Tibial nerve (tissue), 4 donors: ENCODE measurements at regions not wholly inside any gene's neighbourhood (a gene's known extent, or its start where the extent isn't known, plus 50 kb on each side); places are given as distances from the start of the nearest gene placed in this dataset.

Experiments used
- DNase-seq, 2 donors: peaks; one replicate each; pipeline ENCODE4 v3.0.0-alpha.2; 2019; ENCODE audit warnings: low spot score in 2 of 2
- H3K27ac ChIP-seq, 4 donors: fragments of 200-600 bp; sonication (generic) in 3 of 4; one replicate each; pipeline ENCODE4 v1.5.1; 2017 to 2019; ENCODE audit warnings: mild to moderate bottlenecking in 1 of 4
- H3K27me3 ChIP-seq, 2 donors: fragments of 200-600 bp; sonication (generic) in 1 of 2; one replicate each; pipeline versions ENCODE4 v1.5.1 to v1.6.0; 2017 to 2019
- H3K36me3 ChIP-seq, 3 donors: fragments of 200-600 bp; sonication (generic); one replicate each; pipeline ENCODE4 v1.5.1; 2018 to 2019
- H3K4me1 ChIP-seq, 4 donors: fragments of 200-600 bp; sonication (generic) in 3 of 4; one replicate each; pipeline ENCODE4 v1.5.1; 2017 to 2019
- H3K4me3 ChIP-seq, 4 donors: fragments of 200-600 bp; sonication (generic) in 3 of 4; one replicate each; pipeline ENCODE4 v1.5.1; 2017 to 2019; ENCODE audit warnings: mild to moderate bottlenecking in 1 of 4, moderate library complexity in 1 of 4
- H3K9me3 ChIP-seq, 4 donors: fragments of 200-600 bp; sonication (generic) in 3 of 4; one replicate each; pipeline ENCODE4 v1.5.1; 2017 to 2019
- EP300 ChIP-seq, 2 donors: sonication (generic); formaldehyde crosslinking; IDR thresholded peaks; one replicate each; pipeline ENCODE4 v1.6.1; 2017; ENCODE audit warnings: antibody characterized with exemption in 2 of 2, mild to moderate bottlenecking in 1 of 2
- POLR2A ChIP-seq, 2 donors: fragments of 450-650 bp; IDR thresholded peaks; one replicate each; pipeline ENCODE4 v1.6.1; 2017; ENCODE audit warnings: antibody characterized with exemption in 2 of 2, mild to moderate bottlenecking in 2 of 2, moderate library complexity in 2 of 2
- WGBS, 2 donors: methylation state at CpG; one replicate each; pipeline ENCODE4 v1.1.5; 2018; 5-methylcytosine and 5-hydroxymethylcytosine counted together
- TF ChIP-seq, protein P1 (sequence below), 5 experiments: fragments of 200-600 bp in 3 of 5; fragments of 450-650 bp in 2 of 5; sonication (generic) in 3 of 5; IDR thresholded peaks; one replicate each; pipeline ENCODE4 v1.5.1; 2016 to 2019; ENCODE audit warnings: antibody characterized with exemption in 5 of 5, mild to moderate bottlenecking in 3 of 5, moderate library complexity in 2 of 5

DNA sequence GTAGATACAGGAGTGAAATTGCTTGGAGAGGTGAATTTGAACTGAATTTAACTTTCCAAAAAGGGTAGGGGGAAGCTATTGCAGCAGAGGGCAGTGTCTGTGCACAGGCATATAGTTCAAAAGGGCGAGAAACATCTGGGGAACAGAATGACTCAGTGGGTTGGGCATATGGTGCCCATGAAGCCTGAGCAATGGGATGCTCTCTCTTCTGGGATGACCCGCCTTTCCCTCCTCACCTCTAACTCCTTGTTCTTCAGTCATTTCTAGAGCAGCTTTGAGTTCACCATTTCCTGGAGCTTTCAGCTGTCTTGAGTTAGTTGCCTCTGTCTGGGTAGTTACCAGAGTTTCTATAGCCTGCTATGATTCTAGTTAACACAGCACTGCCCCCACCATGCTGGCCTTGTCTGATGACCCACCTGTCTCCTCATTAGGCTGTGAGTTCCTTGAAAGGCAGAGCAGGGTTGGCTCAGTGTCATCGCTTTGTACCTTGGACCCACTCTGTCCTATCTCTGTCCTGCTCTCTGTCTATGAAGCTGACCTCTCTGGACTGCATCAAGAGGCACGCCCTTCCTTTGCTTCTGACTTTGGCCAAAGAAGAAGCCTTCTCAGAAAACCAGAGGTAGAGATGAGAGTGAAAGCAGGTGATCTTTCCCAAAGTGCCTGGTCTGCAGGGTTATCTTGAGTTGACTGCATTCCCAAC, 299.6 kb upstream of the KLF4 start:
- no peak for DNase-seq
- no peaks in the 10 kb centered on the region for H3K9me3 ChIP-seq
- H3K4me1 ChIP-seq, result peaks cover 0 to 9% (median 1%) of the 10 kb centered on the region in 4 donors
- no peak overlapping the region for H3K27ac ChIP-seq
- H3K4me3 ChIP-seq, result no peak overlapping the region
- no peak for TF ChIP-seq EP300 (IDR thresholded peaks at IDR 0.05)
- TF ChIP-seq POLR2A (IDR thresholded peaks at IDR 0.05), result no peak
- TF ChIP-seq, protein P1, sequence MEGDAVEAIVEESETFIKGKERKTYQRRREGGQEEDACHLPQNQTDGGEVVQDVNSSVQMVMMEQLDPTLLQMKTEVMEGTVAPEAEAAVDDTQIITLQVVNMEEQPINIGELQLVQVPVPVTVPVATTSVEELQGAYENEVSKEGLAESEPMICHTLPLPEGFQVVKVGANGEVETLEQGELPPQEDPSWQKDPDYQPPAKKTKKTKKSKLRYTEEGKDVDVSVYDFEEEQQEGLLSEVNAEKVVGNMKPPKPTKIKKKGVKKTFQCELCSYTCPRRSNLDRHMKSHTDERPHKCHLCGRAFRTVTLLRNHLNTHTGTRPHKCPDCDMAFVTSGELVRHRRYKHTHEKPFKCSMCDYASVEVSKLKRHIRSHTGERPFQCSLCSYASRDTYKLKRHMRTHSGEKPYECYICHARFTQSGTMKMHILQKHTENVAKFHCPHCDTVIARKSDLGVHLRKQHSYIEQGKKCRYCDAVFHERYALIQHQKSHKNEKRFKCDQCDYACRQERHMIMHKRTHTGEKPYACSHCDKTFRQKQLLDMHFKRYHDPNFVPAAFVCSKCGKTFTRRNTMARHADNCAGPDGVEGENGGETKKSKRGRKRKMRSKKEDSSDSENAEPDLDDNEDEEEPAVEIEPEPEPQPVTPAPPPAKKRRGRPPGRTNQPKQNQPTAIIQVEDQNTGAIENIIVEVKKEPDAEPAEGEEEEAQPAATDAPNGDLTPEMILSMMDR (IDR thresholded peaks at IDR 0.05), result no peak
- no peaks in the 10 kb centered on the region for H3K36me3 ChIP-seq
- 95 to 98% methylated on average over 4 of the region's 4 CpGs for WGBS, 2 donors
- H3K27me3 ChIP-seq, result no peaks in the 10 kb centered on the region

DNA sequence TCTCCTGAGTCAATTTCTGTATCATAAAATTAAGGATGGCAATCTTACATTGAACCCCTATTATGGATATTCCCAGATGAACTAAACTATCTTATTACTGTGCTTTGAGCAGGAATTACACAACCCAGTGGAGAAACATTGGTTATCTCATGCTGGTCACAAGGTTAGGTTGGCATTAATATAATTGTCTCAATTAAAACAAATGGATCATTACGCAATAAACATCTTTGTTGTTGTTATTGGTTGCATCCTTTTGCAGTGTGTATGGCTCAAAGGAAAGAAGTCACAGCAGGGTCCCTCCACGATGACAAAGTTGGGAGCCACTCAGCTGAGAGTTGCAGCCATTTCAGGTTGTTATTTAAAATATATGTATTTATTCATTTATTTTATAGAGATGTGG, 297.0 kb upstream of the KLF4 start:
- no peak overlapping the region for H3K4me3 ChIP-seq
- no peaks in the 10 kb centered on the region for H3K9me3 ChIP-seq
- TF ChIP-seq, protein P1 (IDR thresholded peaks at IDR 0.05), result no peak
- no peak for TF ChIP-seq EP300 (IDR thresholded peaks at IDR 0.05)
- TF ChIP-seq POLR2A (IDR thresholded peaks at IDR 0.05), result no peak
- no peak overlapping the region for H3K27ac ChIP-seq
- H3K27me3 ChIP-seq, result no peaks in the 10 kb centered on the region
- 93% methylated on average over 2 of the region's 2 CpGs for WGBS, 2 donors
- no peak for DNase-seq
- peaks cover 0 to 11% (median 2%) of the 10 kb centered on the region in 4 donors for H3K4me1 ChIP-seq
- no peaks in the 10 kb centered on the region for H3K36me3 ChIP-seq

DNA sequence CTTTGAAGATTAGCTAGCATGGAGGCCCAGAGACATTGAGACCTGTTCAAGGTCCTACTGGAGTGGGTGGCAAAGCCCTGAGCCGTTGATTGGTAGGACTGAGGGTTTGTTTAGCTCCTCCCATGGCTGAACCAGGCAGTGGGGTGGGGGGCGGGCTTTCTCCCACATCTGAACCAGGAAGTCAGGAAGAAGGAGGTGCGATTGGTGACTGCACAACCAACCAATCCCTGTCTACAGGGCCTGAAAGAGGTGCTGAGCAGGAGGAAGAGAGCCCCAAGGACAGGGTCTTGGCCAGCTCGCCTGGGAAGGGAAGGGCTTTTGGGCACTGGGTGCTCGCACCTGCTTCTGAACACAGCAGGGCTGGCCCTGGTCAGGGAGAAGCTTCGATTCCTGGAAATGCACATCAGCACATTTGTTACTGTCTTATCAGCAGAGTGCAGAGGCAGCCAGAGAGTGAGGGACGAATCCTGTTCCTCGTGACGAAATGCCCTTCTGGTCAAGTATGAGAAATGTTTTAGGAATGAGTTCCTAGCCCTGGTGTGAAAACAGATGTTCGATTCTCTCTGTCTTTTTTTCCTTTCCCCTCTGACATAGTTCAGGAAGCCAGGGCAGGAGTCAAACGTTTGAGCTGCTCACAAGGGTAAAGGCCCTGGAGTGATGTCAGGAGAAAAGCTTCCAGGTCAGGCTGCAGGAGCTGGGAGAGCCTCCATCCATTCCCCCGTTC, 294.8 kb upstream of the KLF4 start:
- DNase-seq, result peak in 1 of 2 donors; percentile 13
- Histone ChIP-seq H3K9me3 (no peaks in the 10 kb centered on the region), H3K27ac (peak overlapping the region in 1 of 4 donors; percentile 37), H3K27me3 (no peaks in the 10 kb centered on the region), H3K4me3 (no peak overlapping the region), H3K36me3 (no peaks in the 10 kb centered on the region), H3K4me1 (peaks cover 0 to 11% (median 2%) of the 10 kb centered on the region in 4 donors)
- TF ChIP-seq, protein P1 (IDR thresholded peaks at IDR 0.05), result no peak
- peak in 1 of 2 donors; percentile 56 for TF ChIP-seq EP300 (IDR thresholded peaks at IDR 0.05)
- 32 to 39% methylated on average over 12 of the region's 12 CpGs for WGBS, 2 donors

DNA sequence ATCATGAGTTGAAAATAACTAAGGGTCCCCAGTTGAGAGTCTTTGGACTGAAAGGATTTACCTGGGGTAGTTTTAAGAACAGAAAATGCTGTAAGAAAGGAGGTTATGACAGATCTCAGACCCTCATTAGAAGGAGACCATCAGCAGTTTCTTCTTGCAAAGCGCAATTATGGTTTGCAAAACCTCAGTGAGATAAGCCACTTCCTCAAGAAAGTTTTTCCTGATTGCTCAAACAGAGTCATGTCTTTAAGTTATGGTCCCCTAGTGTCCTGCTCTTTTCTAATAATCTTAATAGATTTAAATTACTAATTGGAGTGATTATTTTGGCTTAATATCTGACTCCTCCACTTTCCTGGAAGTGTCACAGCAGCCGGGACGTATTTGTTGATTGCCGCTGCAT, 293.2 kb upstream of the KLF4 start:
- Histone ChIP-seq H3K4me3 (no peak overlapping the region), H3K9me3 (no peaks in the 10 kb centered on the region), H3K36me3 (no peaks in the 10 kb centered on the region), H3K4me1 (peaks cover 0 to 11% (median 2%) of the 10 kb centered on the region in 4 donors), H3K27me3 (no peaks in the 10 kb centered on the region), H3K27ac (no peak overlapping the region)
- WGBS, 2 donors, result 93 to 96% methylated on average over 4 of the region's 4 CpGs
- no peak for DNase-seq
- TF ChIP-seq EP300 (IDR thresholded peaks at IDR 0.05) (no peak), POLR2A (IDR thresholded peaks at IDR 0.05) (no peak)
- TF ChIP-seq, protein P1 (IDR thresholded peaks at IDR 0.05), result no peak

DNA sequence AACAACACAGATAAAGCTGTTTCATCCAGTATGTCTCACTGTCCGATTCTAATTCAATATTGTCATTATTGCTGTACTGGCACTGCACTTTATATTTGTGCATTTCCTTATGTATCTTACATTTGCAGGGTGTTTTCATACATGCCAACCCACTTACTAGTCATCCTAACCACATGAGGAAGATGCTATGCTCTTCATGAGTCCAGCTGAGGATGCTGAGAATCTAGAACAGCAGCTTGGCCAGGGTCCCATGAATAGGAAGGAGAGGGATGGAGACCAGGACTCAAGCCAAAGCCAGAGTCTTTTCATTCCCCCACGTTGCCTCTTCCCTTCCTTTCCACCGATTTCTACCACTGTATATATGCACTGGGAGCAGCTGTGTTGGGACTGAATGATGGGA, 292.8 kb upstream of the KLF4 start:
- H3K27me3 ChIP-seq, result no peaks in the 10 kb centered on the region
- TF ChIP-seq, protein P1 (IDR thresholded peaks at IDR 0.05), result no peak
- TF ChIP-seq POLR2A (IDR thresholded peaks at IDR 0.05) (no peak), EP300 (IDR thresholded peaks at IDR 0.05) (no peak)
- DNase-seq, result no peak
- H3K4me3 ChIP-seq, result no peak overlapping the region
- H3K27ac ChIP-seq, result no peak overlapping the region
- no peaks in the 10 kb centered on the region for H3K9me3 ChIP-seq
- H3K36me3 ChIP-seq, result no peaks in the 10 kb centered on the region
- H3K4me1 ChIP-seq, result peaks cover 0 to 11% (median 2%) of the 10 kb centered on the region in 4 donors
- 44 to 52% methylated on average over 3 of the region's 3 CpGs for WGBS, 2 donors
